Ishikawa (cell line): ENCODE measurements at regions not wholly inside any gene's neighbourhood (a gene's known extent, or its start where the extent isn't known, plus 50 kb on each side); places are given as distances from the start of the nearest gene placed in this dataset.

Source experiments
- CEBPB ChIP-seq: IDR thresholded peaks from 2 replicates; pipeline ENCODE4 v1.6.1; 2012
- CREB1 ChIP-seq: IDR thresholded peaks from 2 replicates; pipeline ENCODE4 v1.6.1; 2012; ENCODE audit warnings: low read depth
- EGR1 ChIP-seq: IDR thresholded peaks from 2 replicates; pipeline ENCODE4 v1.6.1; 2012
- EP300 ChIP-seq: IDR thresholded peaks from 2 replicates; pipeline ENCODE4 v1.6.1; 2012; ENCODE audit warnings: borderline replicate concordance
- FOXM1 ChIP-seq: IDR thresholded peaks from 2 replicates; pipeline ENCODE4 v1.6.1; 2012; ENCODE audit warnings: low read depth, borderline replicate concordance
- MAX ChIP-seq: IDR thresholded peaks from 2 replicates; pipeline ENCODE4 v1.6.1; 2012
- NFIC ChIP-seq: IDR thresholded peaks from 2 replicates; pipeline ENCODE4 v1.6.1; 2012
- RAD21 ChIP-seq: IDR thresholded peaks from 2 replicates; pipeline ENCODE4 v1.6.1; 2012; ENCODE audit warnings: low read depth
- REST ChIP-seq: IDR thresholded peaks from 2 replicates; pipeline ENCODE4 v1.6.1; 2012; ENCODE audit warnings: low read depth, mild to moderate bottlenecking
- TAF1 ChIP-seq: IDR thresholded peaks from 2 replicates; pipeline ENCODE4 v1.6.1; 2012; ENCODE audit warnings: low read depth, mild to moderate bottlenecking
- TCF12 ChIP-seq: IDR thresholded peaks from 2 replicates; pipeline ENCODE4 v1.6.1; 2012; ENCODE audit warnings: low read depth
- TEAD4 ChIP-seq: IDR thresholded peaks from 2 replicates; pipeline ENCODE4 v1.6.1; 2012
- USF1 ChIP-seq: IDR thresholded peaks from 2 replicates; pipeline ENCODE4 v1.6.1; 2012
- YY1 ChIP-seq: IDR thresholded peaks from 2 replicates; pipeline ENCODE4 v1.6.1; 2012; ENCODE audit warnings: low read depth
- ZBTB7A ChIP-seq: IDR thresholded peaks from 2 replicates; pipeline ENCODE4 v1.6.1; 2012; ENCODE audit warnings: low read depth

- TF ChIP-seq REST = no peak
- no peak for TF ChIP-seq ZBTB7A
- no peak for TF ChIP-seq NFIC
- TF ChIP-seq EP300 = no peak
- no peak for TF ChIP-seq RAD21
These were observed 176.0 kb upstream of the CRBN start for GRCh38 chr3:3355442-3355841.

GRCh38 chr3:3353153-3353552 is 173.7 kb upstream of the CRBN start:
- no peak for TF ChIP-seq FOXM1
- TF ChIP-seq MAX = no peak
- TF ChIP-seq NFIC = no peak
- no peak for TF ChIP-seq TCF12
- no peak for TF ChIP-seq RAD21
- TF ChIP-seq ZBTB7A = no peak
- TF ChIP-seq CEBPB = no peak
- no peak for TF ChIP-seq EP300
- TF ChIP-seq USF1 = no peak
- TF ChIP-seq YY1 = no peak
- TF ChIP-seq TAF1 = no peak
- no peak for TF ChIP-seq REST
- TF ChIP-seq TEAD4 = no peak
- TF ChIP-seq CREB1 = no peak
- TF ChIP-seq EGR1 = no peak

- TF ChIP-seq EGR1 (no peak), EP300 (no peak), RAD21 (no peak), NFIC (no peak), USF1 (no peak), TEAD4 (no peak), TAF1 (no peak), CREB1 (no peak), MAX (no peak), REST (no peak), FOXM1 (no peak), TCF12 (no peak)
These were observed 171.7 kb upstream of the CRBN start for GRCh38 chr3:3351226-3351625.

GRCh38 chr3:3346556-3346955 is 167.1 kb upstream of the CRBN start:
- TF ChIP-seq YY1 (no peak), CREB1 (no peak), TAF1 (no peak), RAD21 (no peak), MAX (no peak), EGR1 (no peak), REST (no peak), ZBTB7A (no peak), USF1 (no peak), CEBPB (no peak), TEAD4 (no peak)
